Smooth muscle cell (in vitro differentiated cells): ENCODE measurements at regions not wholly inside any gene's neighbourhood (a gene's known extent, or its start where the extent isn't known, plus 50 kb on each side); places are given as distances from the start of the nearest gene placed in this dataset.

Source experiments
- DNase-seq: peaks from one replicate; lab custom pipeline; 2025; ENCODE audit not compliant: unreplicated experiment; lab: John Stamatoyannopoulos, UW
- H2AFZ ChIP-seq: fragments of 200-600 bp; sonication (generic); 2 replicates; pipeline ENCODE4 v1.6.0; 2016; ENCODE audit warnings: antibody characterized with exemption, low read depth, mild to moderate bottlenecking
- H3F3A ChIP-seq: fragments of 200-600 bp; sonication (generic); 2 replicates; pipeline ENCODE4 v1.6.0; 2017; ENCODE audit warnings: antibody characterized with exemption, low read depth
- H3K27ac ChIP-seq: fragments of 200-600 bp; sonication (generic); 2 replicates; pipeline ENCODE4 v1.5.1; 2016; ENCODE audit warnings: low read depth, mild to moderate bottlenecking
- H3K27me3 ChIP-seq: fragments of 200-600 bp; sonication (generic); 2 replicates; pipeline ENCODE4 v1.6.1; 2016; ENCODE audit warnings: low read depth, mild to moderate bottlenecking
- H3K36me3 ChIP-seq: fragments of 200-600 bp; sonication (generic); 2 replicates; pipeline ENCODE4 v1.5.1; 2016; ENCODE audit warnings: low read depth
- H3K4me1 ChIP-seq: fragments of 200-600 bp; sonication (generic); 2 replicates; pipeline ENCODE4 v1.5.1; 2016; ENCODE audit warnings: low read depth
- H3K4me2 ChIP-seq: fragments of 200-600 bp; sonication (generic); 2 replicates; pipeline ENCODE4 v1.6.0; 2016; ENCODE audit warnings: mild to moderate bottlenecking
- H3K4me3 ChIP-seq: fragments of 200-600 bp; sonication (generic); 2 replicates; pipeline ENCODE4 v1.5.1; 2016; ENCODE audit warnings: mild to moderate bottlenecking
- H3K79me2 ChIP-seq: fragments of 200-600 bp; sonication (generic); 2 replicates; pipeline ENCODE4 v1.6.0; 2016; ENCODE audit warnings: low read depth, mild to moderate bottlenecking
- H3K9ac ChIP-seq: fragments of 200-600 bp; sonication (generic); 2 replicates; pipeline ENCODE4 v1.6.0; 2016; ENCODE audit warnings: low read depth
- H3K9me3 ChIP-seq: fragments of 200-600 bp; sonication (generic); replicated peaks from 2 replicates; pipeline ENCODE4 v1.5.1; 2016; ENCODE audit warnings: low read depth
- H4K20me1 ChIP-seq: fragments of 200-600 bp; sonication (generic); 2 replicates; pipeline ENCODE4 v1.6.0; 2016; ENCODE audit warnings: low read depth
- WGBS: methylation state at CpG from one replicate; pipeline ENCODE4 v1.1.7; 2016; ENCODE audit warnings: low lambda C conversion rate; 5-methylcytosine and 5-hydroxymethylcytosine counted together
- TF ChIP-seq, protein P1 (sequence below): fragments of 200-600 bp; sonication (generic); IDR thresholded peaks from 2 replicates; pipeline ENCODE4 v1.5.1; 2017; ENCODE audit warnings: borderline replicate concordance, mild to moderate bottlenecking, antibody characterized with exemption; ENCODE audit not compliant: insufficient read depth, poor library complexity, severe bottlenecking

DNA sequence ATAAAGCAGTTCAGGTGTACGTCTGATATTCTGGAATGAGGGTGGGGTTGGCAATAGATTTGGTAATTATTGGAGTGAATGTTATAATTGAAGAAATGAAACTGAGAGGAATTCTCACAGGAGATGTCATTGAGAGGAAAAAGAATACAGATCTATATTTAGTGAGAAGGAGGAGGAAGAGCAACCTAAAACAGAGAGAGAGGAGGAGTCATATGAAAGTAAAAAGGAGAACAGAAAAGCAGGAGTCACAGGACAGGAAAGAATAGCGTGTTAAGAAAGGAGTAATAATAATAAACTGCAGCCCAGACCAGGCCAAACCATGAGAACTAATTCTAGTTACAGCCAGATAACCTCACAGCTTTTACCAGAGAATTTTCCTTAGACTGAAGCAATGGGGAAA is 62.7 kb upstream of the MROH9 start:
- Histone ChIP-seq H3K79me2 (no peaks in the 10 kb centered on the region), H3K27ac (no peak overlapping the region), H3K9ac (no peak overlapping the region), H3F3A (no peaks in the 10 kb centered on the region), H3K4me1 (peaks cover 4% of the 10 kb centered on the region), H3K9me3 (no peaks in the 10 kb centered on the region), H3K4me2 (no peak overlapping the region), H3K4me3 (no peak overlapping the region), H2AFZ (no peak overlapping the region), H3K36me3 (no peaks in the 10 kb centered on the region), H3K27me3 (peaks cover 9% of the 10 kb centered on the region), H4K20me1 (no peaks in the 10 kb centered on the region)
- 79% methylated on average over 2 of the region's 2 CpGs for WGBS
- TF ChIP-seq, protein P1, sequence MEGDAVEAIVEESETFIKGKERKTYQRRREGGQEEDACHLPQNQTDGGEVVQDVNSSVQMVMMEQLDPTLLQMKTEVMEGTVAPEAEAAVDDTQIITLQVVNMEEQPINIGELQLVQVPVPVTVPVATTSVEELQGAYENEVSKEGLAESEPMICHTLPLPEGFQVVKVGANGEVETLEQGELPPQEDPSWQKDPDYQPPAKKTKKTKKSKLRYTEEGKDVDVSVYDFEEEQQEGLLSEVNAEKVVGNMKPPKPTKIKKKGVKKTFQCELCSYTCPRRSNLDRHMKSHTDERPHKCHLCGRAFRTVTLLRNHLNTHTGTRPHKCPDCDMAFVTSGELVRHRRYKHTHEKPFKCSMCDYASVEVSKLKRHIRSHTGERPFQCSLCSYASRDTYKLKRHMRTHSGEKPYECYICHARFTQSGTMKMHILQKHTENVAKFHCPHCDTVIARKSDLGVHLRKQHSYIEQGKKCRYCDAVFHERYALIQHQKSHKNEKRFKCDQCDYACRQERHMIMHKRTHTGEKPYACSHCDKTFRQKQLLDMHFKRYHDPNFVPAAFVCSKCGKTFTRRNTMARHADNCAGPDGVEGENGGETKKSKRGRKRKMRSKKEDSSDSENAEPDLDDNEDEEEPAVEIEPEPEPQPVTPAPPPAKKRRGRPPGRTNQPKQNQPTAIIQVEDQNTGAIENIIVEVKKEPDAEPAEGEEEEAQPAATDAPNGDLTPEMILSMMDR = no peak
- no peak for DNase-seq

GRCh38 chr1:170874671-170875070 is 60.7 kb upstream of the MROH9 start:
- no peaks in the 10 kb centered on the region for H3F3A ChIP-seq
- DNase-seq = no peak
- peaks cover 4% of the 10 kb centered on the region for H3K4me1 ChIP-seq
- no peaks in the 10 kb centered on the region for H3K79me2 ChIP-seq
- no peak overlapping the region for H3K4me3 ChIP-seq
- no peak overlapping the region for H3K4me2 ChIP-seq
- no peaks in the 10 kb centered on the region for H4K20me1 ChIP-seq
- H3K36me3 ChIP-seq = no peaks in the 10 kb centered on the region
- no peak overlapping the region for H2AFZ ChIP-seq
- H3K9me3 ChIP-seq = no peaks in the 10 kb centered on the region
- H3K9ac ChIP-seq = no peak overlapping the region
- no peak overlapping the region for H3K27ac ChIP-seq
- TF ChIP-seq, protein P1 = no peak
- WGBS = 92% methylated on average over 1 of the region's 1 CpG
- peaks cover 9% of the 10 kb centered on the region for H3K27me3 ChIP-seq

DNA sequence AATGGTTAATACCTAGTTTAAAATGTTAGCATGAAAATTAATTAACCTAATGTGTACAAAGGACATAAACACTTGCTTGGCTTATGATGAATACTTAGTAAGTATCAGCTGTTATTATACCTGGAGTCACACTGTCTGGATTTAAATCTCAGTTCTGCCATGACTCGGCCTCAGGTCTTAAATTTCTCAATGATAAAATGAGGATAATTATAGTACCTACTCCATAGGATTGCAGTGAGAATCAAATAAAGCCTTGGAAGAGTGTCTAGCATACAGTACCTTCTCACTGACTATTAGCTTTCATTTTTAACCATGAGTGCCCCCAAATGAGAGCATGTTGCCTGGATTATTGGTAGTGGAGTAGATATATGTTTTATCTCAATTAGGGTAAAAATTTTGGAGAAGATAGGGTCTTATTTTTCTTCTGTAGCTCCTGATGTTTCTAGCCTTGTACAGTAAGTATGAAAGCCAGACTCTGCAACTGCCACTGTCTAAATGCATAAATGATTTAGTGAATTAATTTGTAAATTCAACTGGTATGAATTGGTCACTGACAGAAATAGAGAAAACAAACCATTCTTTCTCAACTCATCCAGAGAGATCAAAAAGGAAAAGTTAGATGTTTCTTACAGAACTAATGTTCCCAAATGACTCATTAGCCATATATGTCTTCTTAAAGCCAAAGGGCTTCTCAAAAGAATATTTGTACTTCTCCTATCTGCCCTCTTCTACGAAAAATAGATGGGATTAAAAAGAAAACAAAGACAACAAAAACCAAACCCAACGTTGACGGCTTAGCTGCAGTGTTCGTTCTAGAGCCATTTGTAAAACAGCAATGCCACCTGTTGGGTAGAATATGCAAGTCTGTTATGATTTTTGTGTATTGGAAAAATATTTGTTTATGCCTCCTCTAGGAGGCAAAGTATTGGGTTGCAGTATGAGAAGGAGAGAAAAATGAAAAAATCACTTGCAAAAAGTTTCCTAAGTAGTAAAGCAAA is 53.8 kb upstream of the MROH9 start:
- no peak overlapping the region for H3K27ac ChIP-seq
- H3K9me3 ChIP-seq = no peaks in the 10 kb centered on the region
- H4K20me1 ChIP-seq = no peaks in the 10 kb centered on the region
- TF ChIP-seq, protein P1 = peak; percentile 51
- DNase-seq = no peak
- H2AFZ ChIP-seq = peak overlapping the region; percentile 20
- peak overlapping the region; percentile 21 for H3K4me3 ChIP-seq
- H3F3A ChIP-seq = no peaks in the 10 kb centered on the region
- no peak overlapping the region for H3K9ac ChIP-seq
- 28% methylated on average over 5 of the region's 5 CpGs for WGBS
- peak overlapping the region; percentile 61 for H3K4me2 ChIP-seq
- no peaks in the 10 kb centered on the region for H3K79me2 ChIP-seq
- no peaks in the 10 kb centered on the region for H3K36me3 ChIP-seq
- H3K4me1 ChIP-seq = no peaks in the 10 kb centered on the region
- peaks cover 4% of the 10 kb centered on the region for H3K27me3 ChIP-seq
